AG10803 (cell line): ENCODE measurements at regions not wholly inside any gene's neighbourhood (a gene's known extent, or its start where the extent isn't known, plus 50 kb on each side); places are given as distances from the start of the nearest gene placed in this dataset.

ENCODE experiments used
- DNase-seq: peaks from one replicate; pipeline ENCODE4 v3.0.0; 2010; ENCODE audit warnings: low read depth
- H3K4me3 ChIP-seq: 2 replicates; pipeline ENCODE4 v1.5.1; 2011; ENCODE audit warnings: mild to moderate bottlenecking, low read length, control low read depth
- CTCF ChIP-seq: conservative IDR thresholded peaks from 2 replicates; pipeline ENCODE4 v1.5.1; 2011; ENCODE audit warnings: mild to moderate bottlenecking, low read length, control low read depth, inconsistent platforms

- DNase-seq = no peak
- no peak overlapping the region for H3K4me3 ChIP-seq
- TF ChIP-seq CTCF = no peak
These were observed 95.6 kb upstream of the F3 start for GRCh38 chr1:94637121-94637520.

- DNase-seq = peak; percentile 73
- no peak for TF ChIP-seq CTCF
- no peak overlapping the region for H3K4me3 ChIP-seq
These were observed 95.1 kb upstream of the F3 start for GRCh38 chr1:94636624-94637023.

GRCh38 chr1:94636100-94636499 lies 94.5 kb upstream of the F3 start:
- no peak for TF ChIP-seq CTCF
- no peak overlapping the region for H3K4me3 ChIP-seq
- DNase-seq = no peak

- no peak for TF ChIP-seq CTCF
- no peak for DNase-seq
- H3K4me3 ChIP-seq = no peak overlapping the region
These were observed 93.4 kb upstream of the F3 start for GRCh38 chr1:94634977-94635416.

GRCh38 chr1:94633051-94633450 lies 91.5 kb upstream of the F3 start:
- DNase-seq = peak; percentile 74
- no peak overlapping the region for H3K4me3 ChIP-seq
- TF ChIP-seq CTCF = no peak

- no peak for DNase-seq
- TF ChIP-seq CTCF = no peak
These were observed 88.0 kb upstream of the F3 start for GRCh38 chr1:94629259-94630181.

GRCh38 chr1:94628499-94628843 lies 86.9 kb upstream of the F3 start:
- H3K4me3 ChIP-seq = no peak overlapping the region
- no peak for TF ChIP-seq CTCF
- no peak for DNase-seq

More at GRCh38 chr1:94629259-94630181, 88.0 kb upstream of the F3 start:
- no peak overlapping the region for H3K4me3 ChIP-seq
